HG02884 (cell line): ENCODE measurements at regions not wholly inside any gene's neighbourhood (a gene's known extent, or its start where the extent isn't known, plus 50 kb on each side); places are given as distances from the start of the nearest gene placed in this dataset.

ENCODE experiments used
- ATAC-seq: cut with Tn5 transposase; IDR thresholded peaks from one replicate; pipeline ENCODE4 v1.9.1; 2021; ENCODE audit warnings: mild to moderate bottlenecking, moderate library complexity; ENCODE audit not compliant: unreplicated experiment

DNA sequence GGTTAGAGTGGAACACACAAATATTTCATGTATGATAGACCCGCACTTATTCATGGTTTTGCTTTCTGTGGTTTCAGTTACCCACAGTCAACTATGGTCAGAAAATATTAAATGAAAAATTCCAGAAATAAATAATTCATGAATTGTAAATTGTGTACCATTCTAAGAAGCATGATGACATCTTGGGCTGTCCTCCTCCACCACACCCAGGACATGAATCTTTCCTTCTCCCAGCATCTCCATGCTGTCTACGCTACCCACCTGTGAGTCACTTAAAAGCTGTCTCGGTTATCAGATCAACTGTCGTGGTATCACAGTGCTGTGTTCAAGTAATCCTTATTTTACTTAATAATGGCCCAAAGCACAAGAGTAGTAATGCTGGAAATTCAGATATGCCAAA lies 419.6 kb upstream of the NRP1 start:
- ATAC-seq = no peak

DNA sequence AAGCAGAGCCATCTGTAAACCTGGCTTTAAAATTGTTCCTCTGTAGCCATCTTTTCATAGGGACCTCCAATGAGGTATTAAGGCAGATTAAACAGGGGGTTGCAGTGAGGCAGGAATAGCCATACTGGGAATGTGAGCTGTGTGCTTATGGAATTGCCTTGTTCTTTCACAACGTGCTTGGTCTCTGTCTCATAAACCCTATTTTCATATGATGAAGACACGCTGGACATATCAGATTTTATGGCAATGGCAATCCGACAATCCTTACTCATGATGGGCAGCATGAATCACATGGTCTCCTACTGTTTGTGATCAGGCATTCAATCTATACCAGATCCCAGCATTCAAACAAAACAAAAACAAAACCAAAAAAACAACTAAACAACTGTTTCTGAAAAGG lies 418.9 kb upstream of the NRP1 start:
- no peak for ATAC-seq

DNA sequence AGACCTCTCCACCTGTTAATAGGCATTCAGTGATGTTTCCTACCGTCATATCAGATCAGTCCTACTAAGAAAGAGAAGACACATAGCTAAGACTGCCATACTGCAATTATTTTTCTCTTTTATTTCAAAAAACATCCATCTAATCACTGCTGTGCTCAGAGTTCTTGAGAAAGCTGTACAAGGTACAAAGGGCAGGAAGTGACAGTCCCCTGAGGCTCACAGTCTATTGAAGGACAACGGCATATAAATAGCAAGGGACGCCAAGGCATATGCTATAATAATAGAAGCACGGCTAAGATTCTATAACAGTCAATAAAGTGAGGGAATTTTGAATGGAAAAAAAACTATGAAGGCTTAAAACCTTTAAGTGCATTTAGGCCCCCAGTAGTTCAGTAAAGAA lies 415.3 kb upstream of the NRP1 start:
- no peak for ATAC-seq

DNA sequence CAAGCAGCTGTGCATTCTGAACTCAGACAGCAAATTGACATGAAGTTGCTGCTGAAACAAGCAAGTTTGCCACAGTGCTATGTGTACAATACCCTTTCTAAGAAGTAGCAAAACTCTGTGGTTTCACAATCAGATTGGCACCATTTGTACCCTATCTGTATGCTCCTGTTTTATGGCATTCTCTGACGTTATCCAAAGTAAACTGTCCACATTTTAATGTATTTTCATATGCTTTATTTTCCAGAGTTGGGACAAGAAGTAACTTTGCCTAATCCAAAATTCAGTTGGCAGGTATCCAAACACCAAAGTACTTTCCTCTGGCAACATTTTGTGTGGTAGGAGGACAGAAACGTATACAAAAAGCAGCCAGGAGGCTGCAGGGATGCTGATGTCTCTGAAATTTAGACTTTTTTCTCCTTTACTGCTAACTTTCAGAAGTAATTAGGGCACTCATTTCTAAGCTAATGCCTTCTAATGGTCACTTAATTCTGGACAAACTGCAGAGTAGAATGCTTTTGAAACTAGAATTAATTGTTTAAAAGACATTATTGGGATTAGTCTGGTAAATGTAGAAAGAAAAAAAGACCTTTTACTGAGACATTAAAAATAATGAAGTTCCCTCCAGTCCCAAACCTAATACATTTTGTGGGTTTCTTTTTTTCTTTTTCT lies 414.7 kb upstream of the NRP1 start:
- no peak for ATAC-seq

DNA sequence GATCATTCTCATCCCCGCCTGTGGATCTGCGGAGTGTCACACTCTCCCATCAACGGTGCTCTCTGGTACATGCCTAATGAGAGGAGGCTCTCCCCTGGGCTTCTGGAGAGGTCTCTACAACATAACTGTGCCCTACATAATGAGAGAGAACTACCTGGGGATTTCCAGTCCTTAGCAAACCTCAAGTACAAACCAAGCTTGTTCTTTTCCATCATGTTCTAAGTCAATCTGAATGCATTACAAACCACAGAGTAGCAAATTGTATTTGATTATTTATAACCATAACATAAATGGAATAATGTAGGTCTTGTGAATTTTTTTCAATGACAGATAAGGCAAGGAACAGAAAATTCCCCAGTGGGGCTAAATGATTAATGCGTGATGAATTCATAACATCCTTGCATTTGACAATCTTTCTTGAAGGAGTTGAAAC lies 412.4 kb upstream of the NRP1 start:
- ATAC-seq = no peak

DNA sequence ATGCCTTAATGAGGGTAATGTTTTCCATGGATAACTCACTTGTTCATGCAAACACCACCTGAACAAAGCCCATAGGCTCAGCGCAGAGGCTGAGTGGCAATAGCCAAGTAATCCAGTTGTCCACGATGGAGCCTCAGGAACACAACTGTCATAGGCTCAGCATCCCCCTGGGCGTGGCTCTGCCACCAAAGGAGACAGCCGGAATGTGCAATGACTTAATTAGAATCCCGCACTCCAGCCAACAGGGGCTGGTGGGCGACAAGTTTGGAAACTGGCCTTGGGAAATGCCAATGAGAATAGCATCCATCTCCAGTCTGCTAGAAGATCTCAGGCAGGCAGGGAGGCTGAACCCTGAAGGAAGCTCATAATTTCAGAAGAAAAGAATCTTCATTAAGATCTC lies 411.7 kb upstream of the NRP1 start:
- no peak for ATAC-seq

DNA sequence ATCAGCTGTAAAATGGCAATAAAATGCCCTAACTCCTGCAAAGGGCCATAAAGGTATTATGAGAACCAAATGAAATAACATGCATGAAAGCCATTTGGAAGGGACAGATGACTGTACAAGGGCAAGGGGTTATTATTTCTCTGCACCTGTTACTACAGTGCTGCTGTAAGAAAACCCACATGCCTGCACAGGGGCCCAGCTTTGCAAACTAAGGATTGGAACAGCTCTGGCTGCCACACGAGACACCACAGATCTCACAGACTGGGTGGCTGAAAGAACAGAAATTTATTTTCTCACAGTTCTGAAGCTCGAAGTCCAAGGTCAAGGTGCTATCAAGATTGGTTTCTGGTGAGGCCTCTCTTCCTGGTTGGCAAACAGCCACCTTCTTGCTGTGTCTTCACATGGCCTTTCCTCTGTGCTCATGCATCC lies 409.0 kb upstream of the NRP1 start:
- no peak for ATAC-seq

DNA sequence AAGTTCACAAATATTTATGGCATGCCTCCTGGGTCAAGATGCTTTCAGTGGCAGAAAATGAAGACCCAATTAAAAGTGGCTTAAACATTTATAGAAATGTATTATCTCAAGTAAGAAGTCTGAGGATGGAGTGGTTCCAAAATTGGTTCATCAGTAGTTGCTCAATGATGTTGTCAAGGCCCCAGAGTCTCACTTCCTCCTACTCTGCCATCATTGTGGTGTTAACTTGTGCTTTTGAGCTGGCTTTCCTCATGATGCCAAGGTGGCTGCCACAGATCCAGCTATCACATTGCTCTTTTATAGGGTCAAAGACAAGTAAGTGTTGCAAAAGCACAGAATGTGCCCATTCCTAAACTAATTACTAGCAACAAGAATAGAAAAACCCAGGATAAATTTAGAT lies 404.6 kb upstream of the NRP1 start:
- ATAC-seq = no peak

DNA sequence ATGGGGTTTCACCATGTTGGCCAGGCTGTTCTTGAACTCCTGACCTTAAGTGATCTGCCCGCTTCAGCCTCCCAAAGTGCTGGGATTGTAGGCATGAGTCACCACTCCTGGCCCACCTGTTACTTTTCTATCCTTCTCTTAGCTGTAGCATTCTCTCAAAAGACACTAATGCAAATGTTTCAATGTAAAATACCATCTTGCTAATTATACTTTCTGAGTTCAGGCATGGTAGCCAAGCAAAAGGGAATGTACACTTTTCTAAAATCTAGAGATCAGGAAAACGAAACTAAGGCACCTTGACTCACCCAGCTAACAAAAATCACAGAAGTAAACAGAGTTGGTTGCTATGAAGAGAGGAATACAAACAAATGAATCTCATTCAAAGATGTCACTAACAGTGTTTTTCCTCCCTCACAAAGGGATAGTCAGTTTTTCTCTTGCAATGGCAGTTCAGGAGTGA lies 401.0 kb upstream of the NRP1 start:
- ATAC-seq = no peak

DNA sequence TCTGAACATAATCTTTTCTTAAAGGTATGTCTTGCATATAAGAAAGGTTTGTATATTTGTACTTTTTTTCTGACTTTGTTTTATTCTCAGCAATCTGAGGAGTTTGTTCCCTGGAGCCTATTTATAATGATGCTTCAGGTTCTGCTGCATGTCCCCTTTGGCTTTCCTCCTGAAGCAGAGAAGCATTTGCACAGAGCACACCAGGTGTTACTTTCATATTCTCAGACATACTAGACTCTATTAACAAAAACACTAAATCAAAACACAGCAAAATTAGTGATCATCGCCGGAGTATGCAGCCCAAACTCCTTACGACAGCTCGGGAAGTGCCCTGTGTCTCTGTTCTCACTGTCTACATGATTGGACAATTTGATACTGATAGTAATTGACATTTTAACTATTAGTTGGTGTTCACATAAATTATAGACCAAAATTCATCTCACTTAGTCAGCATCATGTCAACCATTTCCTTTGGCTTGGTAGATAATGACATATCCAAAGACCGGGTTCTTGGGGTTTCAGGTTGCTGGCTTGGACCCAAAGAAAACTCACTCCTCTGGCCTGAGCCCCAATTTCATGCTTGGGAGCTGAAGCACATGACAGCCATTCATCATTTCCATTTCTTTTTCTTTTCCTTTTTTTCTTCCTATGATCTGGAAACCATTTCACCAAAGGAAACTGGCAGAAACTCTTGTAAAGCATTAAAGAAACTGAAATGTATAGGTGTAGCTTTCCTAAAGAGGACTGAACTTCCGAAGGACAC lies 400.1 kb upstream of the NRP1 start:
- no peak for ATAC-seq

DNA sequence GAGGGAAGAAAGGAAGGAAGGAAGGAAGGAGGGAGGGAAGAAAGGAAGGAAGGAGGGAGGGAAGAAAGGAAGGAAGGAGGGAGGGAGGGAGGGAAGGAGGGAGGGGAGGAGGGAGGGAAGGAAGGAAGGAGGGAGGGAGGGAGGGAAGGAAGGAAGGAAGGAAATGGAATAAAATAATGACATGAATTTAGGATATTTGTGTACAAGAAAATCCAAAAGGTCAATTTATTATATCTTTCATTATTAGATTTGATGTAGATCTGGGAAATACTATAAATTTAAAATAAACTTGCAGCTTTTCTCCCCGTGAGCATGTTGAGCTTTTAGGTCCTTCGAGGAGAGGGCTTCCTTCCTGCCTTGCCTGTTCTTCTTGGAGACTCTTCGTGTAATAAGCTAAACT lies 398.6 kb upstream of the NRP1 start:
- no peak for ATAC-seq

DNA sequence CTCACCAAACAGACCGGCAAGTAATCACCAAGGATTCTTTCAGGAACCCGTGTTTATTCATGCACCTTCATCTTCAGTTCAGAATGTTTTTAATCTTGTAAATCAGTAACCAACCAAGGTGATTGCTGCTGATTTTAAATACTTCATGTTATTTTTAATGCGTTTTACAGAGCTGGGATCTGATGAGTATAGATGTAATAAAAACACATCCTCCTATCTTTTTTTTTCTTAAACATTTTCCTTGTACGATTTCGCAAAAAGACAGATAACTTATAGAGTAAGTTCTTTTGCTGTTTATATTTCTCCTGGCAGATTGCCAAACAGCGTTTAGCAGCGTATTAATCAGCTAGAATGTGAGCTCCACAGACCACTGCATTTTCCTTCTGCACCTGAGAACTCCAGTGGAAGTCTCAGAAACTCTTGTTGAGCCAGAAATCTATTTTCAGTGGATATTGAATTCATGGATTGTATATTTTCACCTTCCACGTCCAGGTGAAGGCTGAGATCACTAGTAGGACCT lies 397.8 kb upstream of the NRP1 start:
- ATAC-seq = no peak

DNA sequence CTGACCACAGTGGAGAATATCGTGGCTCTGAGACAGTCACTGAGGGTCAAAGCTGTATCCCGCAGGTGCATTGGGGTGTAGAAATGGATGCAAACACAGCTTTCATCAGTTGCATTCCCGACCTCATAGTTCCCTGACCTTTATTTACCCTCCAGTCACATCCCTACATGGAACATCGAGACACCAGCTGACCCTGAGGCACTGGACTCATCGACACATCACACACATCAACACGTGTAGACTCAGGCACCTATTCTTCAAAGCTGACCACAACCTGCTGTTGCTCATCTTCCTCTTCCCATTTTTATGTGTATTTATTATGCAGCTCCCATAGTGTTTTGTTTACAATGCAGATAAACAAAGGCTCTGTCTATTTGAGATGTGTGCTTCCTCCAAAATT lies 396.9 kb upstream of the NRP1 start:
- ATAC-seq = no peak

DNA sequence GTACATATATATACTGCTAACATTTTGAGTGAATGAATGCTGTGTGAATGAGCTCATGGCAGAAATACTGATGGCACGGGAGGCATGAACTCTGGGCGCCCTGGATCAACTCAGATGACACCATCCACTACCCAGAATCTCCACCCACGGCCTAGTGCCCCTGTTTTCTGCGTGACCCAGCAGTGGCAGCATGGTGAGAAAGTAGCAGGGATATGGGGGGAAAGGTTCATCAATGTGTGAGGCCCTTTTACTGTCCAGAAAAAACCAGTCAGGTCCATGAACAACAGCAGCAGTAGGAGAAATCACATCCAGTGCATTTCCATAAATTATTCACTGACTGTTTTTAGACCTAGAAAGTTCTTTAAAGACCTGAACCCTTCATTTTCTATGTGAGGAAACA lies 391.0 kb upstream of the NRP1 start:
- no peak for ATAC-seq

DNA sequence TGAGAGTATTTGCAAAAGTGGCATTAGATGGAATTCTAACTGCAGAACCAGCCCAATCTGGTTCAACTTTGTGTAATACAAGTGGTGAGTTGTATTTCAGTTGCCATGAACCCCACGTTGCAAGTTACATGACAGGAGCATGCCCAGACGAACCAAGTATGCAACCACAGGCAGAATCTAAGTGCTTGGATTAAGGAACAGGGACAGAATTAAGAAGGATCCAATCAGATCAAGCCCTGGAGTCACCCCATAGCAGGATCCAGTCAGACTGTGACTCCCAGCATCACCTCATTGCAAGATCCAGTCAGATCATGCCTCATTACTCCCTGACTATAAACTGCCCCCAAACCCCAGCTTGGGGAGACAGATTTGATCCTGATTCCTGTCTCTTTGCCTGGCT lies 388.7 kb upstream of the NRP1 start:
- ATAC-seq = no peak

DNA sequence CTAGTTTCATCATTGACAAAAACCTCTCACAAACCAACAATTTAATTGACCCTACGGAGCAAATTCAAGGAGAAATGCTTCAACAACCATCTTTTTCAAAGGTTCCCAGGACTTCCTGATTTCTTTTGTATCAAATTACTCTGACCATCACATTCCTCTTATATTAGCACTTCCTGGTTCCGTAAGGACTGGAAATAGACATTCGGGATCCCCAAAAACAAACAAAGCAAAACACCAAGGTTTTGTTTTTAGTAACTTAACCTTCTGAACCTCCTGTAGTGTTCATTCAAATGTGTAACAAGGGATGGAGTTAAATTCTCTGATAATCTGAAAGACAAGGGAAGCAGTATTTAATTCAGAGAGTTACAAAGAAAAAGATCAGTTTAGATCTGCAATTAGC lies 387.6 kb upstream of the NRP1 start:
- ATAC-seq = no peak

DNA sequence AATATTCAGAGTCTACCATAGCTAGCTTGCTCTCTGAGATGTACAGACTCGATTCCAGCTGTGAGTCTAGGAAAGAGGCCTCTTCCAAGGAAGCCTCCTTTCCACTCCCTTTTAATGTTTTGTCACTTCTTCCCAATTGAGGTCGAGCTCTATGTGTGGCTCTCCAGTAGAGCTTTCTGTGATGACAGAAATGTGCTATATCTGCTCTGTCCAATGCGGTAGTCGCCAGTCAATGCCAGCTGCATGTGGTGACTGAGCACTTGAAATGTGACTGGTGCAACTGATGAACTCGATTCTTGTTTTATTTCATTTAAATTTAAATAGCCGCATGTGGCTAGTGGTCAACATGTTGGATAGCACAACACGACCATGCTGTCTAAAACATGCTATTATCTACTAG lies 387.0 kb upstream of the NRP1 start:
- no peak for ATAC-seq

DNA sequence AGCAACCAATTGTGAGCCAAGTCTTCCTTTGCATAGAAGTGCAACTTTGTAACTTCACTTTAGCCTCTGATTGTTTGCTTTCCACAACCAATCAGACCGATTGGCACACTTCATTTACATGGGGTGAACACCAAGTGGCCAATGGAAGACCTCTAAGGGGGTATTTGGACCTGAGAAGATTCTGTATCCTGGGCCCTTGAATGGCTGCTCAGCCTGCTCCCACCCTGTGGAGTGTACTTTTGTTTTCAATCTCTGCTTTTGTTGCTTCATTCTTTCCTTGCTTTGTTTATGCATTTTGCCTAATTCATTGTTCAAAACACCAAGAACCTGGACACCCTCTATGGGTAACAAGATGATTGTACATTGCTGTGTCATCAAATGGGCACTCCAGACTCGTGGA lies 385.7 kb upstream of the NRP1 start:
- no peak for ATAC-seq

DNA sequence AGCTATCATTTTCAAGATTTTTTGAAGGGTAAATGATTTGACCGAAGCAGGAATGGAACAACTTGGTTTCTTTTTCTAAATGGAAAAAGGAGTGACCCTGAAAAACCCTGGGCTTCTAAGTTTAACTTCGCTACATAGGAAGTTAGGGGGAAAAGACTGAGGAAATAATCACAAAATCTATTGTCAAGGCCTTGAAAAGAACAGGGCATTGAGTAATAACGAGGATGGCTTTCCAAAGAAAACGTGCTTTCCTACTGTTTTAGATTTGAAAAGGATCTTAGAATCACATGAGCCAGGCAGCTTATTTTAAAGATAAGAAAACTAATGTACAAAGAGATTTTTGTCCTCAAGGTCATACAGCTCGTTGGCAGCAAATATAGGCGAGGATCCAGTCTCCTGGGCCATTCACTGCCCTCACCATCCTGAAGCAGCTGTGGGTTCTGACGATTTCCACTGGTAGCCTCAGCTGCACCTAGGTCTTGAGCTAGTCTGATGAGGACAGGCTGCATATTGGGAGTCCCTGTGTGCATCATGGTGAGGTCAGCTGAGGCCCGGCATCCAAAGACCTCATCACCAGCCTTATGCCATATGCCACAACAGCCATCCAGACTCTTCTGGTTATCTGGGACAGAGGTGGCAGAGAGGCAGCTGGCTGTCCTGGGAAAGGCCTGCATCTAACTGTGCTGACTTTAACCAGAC lies 384.7 kb upstream of the NRP1 start:
- ATAC-seq = no peak

DNA sequence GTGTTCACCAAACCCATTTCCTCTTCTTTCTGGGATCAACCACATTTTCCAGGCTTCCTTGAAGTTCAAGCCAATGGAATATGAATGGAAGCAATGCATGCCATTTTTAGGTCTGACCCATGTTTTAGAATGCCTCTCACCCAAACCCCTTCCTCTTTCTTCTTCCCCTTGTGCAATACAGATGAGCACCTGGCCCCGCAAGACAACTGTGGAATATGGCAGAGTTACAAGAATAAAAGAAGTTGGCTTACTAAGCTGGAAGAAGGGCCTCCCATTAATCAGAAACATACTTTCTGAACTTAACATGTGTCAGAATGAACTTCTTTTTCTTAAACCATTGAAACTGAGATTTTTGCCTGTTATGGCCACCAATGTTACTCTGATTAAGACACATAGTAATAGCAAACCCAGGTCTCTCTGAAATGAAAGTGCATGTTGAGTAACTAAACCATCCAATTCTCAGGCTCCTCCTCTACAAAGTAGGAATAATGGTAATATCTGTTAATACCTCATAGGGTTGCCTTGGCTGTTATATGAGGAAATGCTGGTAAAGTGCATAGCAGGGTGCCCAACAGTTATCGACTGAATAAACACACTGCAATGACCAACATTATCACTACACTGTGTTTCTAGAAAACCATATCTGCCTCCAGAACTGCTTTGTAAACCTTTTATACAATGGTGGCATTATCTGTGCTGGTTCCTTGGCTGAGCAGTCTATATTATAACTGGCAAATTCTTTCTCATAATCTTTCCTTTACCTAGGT lies 382.2 kb upstream of the NRP1 start:
- ATAC-seq = no peak
